Ovary (tissue), 3 donors: ENCODE measurements at regions not wholly inside any gene's neighbourhood (a gene's known extent, or its start where the extent isn't known, plus 50 kb on each side); places are given as distances from the start of the nearest gene placed in this dataset.

Experiments used
- CTCF ChIP-seq, 3 donors: fragments of 450-650 bp in 2 of 3; fragments of 200-600 bp in 1 of 3; IDR thresholded peaks; one replicate each; pipeline versions ENCODE4 v1.5.1 to v1.8.0; 2016 to 2022; ENCODE audit warnings: antibody characterized with exemption in 3 of 3, mild to moderate bottlenecking in 1 of 3
- EP300 ChIP-seq: sonication (generic); formaldehyde crosslinking; IDR thresholded peaks from one replicate; pipeline ENCODE4 v1.6.1; 2017; ENCODE audit warnings: antibody characterized with exemption
- donor health status: DM: no; HTN: no; CAD: no.

- TF ChIP-seq CTCF (IDR thresholded peaks at IDR 0.05) (no peak), EP300 (no peak)
Measured at GRCh38 chr1:243959998-243960397, 91.1 kb upstream of the ZBTB18 start.
